EH (cell line): ENCODE measurements at regions not wholly inside any gene's neighbourhood (a gene's known extent, or its start where the extent isn't known, plus 50 kb on each side); places are given as distances from the start of the nearest gene placed in this dataset.

Experiments
- DNase-seq: peaks from one replicate; pipeline ENCODE4 v3.0.0-alpha.2; 2015; ENCODE audit warnings: low read depth

DNA sequence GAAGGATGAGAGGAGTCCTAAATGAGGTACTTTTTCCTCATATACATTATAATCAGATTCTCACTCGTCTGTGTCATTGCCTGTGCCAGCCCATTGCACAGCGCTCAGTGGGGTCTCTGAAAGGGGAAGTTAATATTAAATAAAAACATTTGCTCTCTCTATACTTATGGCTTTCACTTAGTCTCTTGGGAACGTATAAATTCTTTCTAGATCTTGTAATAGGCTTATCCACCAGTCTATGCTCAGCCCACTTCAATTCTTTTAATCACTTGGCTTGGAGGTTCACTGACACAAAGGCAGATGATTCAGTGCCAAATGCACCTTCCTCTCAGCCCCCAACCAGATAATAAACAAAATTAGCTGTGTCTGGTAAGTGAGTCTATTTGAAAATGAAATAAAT is 164.3 kb upstream of the OGFRL1 start:
- DNase-seq, result no peak

- DNase-seq, result no peak
Observed at GRCh38 chr6:71125216-71125615, 163.4 kb upstream of the OGFRL1 start.

GRCh38 chr6:71126506-71126905 is 162.1 kb upstream of the OGFRL1 start:
- DNase-seq, result no peak

- no peak for DNase-seq
Observed at GRCh38 chr6:71127374-71127773, 161.2 kb upstream of the OGFRL1 start.

- no peak for DNase-seq
Observed at GRCh38 chr6:71130277-71130676, 158.3 kb upstream of the OGFRL1 start.

GRCh38 chr6:71134929-71135642 is 153.5 kb upstream of the OGFRL1 start:
- DNase-seq, result no peak

- DNase-seq, result no peak
Observed at GRCh38 chr6:71137973-71138372, 150.6 kb upstream of the OGFRL1 start.

- DNase-seq, result no peak
Observed at GRCh38 chr6:71138376-71138775, 150.2 kb upstream of the OGFRL1 start.

DNA sequence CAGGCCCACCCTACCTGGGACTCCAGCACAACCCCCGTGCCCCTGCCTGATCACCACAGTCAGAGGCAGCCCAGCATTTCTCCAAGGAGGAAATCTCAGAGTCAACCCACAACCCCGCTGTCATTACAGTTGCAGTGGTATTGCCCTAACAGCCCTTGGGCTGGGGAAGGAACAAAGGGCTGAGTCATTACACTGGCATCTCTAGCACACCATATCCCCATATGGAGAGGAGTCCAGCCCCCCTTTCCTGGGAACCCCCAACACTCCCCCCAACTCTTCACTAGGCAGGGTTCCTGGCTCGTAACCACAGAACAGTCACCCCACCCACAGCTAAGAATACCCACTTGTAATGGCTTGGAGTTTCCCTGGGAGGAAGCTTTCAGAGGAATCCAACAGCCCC is 149.4 kb upstream of the OGFRL1 start:
- peak; percentile 38 for DNase-seq

DNA sequence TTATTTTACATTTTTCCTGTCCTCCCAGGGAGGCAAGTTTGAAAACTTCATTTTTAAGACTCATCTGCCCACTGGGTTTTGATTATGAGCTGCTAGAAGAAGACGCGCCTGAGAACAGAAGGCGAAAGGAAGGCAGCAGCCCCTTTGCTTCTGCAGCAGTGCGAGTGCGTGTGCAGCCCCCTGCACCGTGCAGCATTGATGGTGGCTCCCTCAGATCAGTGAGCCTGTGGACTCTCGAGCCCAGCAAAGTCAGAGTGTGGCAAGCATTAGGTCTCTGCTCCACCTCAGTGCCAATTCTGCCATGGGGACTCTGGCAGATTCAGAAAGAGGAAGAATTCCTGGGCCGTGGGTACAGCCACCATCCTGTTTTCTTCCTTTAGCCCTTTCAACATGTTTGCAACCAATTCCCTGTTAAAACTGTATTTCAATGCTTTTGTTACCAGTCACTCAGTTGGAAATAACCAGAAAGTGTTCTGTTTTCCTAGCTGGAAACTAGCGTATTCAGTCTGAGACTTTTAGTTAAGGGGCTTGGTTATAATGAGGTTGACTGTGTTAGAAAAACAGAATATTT is 134.8 kb upstream of the OGFRL1 start:
- no peak for DNase-seq

- no peak for DNase-seq
Observed at GRCh38 chr6:71157345-71157744, 131.3 kb upstream of the OGFRL1 start.

- DNase-seq, result no peak
Observed at GRCh38 chr6:71164890-71165289, 123.7 kb upstream of the OGFRL1 start.

DNA sequence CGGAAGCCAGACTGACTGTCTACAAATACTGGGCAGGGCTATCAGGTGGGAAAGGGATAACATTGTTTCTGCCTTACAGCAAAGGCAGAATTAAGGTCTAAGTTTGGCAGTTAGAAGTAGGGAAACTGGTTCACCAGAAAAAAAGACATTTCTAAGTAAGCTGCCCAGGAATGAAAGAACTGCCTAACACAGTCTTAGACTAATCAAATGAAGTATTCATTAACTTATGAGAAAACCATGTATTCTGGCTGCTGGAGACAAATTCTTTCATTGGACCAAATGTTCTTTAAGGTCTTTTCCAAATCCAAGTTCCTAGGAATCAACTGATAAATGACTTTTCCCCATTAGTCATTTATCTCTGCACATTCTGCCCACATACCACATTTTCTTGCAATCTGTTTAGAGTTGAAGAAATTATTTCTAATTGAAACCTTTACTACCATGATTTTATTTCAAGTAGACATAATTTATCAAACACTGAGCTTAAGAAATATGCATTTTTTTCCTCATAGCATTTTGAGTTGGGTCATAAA is 120.3 kb upstream of the OGFRL1 start:
- no peak for DNase-seq

DNA sequence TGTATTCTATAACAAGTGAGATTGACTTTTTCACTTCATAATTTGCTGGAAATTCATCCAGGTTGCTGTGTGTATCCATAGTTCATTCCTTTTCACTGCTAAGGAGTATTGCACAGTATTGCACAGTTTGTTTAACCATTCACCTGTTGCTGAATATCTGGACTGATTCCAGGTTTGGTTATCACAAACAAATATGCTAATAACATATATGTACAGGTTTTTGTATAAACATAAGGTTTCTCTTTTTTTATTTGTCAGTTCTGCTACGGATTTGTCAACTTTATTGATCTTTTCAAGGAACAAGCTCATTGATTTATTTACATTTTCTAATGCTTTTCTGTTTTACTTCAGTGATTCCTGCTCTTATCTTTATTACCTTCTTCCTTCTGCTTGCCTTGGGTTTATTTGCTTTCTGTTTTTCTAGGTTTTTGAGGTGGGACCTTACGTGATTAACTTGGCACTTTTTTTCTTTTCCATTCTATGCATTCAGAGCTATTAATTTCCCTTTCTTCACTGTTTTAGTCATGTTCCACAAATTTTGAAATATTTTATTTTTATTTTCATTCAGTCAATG is 117.0 kb upstream of the OGFRL1 start:
- no peak for DNase-seq

DNA sequence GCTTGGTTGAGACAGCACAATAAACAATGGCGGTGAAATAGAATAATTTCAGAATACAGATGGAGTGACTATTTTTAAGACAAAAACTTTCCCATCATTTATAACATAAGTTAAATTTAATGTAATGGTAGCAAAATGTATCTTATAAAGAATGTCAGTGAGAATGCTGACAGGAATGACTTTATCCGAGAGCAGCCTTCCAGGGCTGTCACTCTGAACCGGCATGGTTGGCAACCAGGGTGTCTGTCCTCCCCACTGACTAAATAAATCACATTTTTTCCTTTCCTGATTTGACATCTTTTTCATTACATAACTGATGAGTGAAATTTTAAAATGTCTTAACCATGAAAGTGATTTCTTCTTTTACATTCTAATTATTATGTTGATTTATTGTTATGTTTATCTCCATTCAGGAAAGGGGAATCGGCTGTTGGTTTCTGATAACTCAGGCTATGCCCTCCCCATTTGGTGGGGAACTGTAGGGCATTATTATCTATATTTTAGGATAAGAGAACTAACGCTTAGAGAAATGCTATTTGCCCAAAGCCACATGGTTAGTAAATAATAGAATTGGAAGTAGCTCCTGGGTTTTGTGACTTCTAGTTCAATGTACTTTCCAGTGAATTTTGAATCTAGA is 109.2 kb upstream of the OGFRL1 start:
- DNase-seq, result no peak

GRCh38 chr6:71181565-71181964 is 107.0 kb upstream of the OGFRL1 start:
- DNase-seq, result peak; percentile 92

DNA sequence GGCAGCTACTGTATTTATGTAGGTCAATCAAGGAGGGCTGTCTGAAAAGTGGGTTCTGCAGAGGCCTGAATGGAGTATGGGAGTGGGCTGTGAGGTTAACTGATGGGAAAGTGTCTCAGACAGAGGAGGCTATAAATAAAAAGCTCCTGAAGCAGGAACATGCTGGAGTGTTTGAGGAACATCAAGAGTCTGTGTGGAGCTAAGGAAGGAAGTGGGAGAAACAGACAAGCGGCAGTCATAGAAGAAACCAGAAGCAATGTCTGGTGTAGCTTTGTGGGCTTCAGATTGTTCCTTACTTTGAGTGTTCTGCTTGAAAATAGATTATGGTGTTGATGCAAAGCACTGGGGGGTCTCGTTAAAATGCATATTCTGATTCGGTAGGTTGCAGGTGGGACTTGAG is 101.5 kb upstream of the OGFRL1 start:
- no peak for DNase-seq

GRCh38 chr6:71190809-71191208 is 97.8 kb upstream of the OGFRL1 start:
- peak; percentile 59 for DNase-seq

GRCh38 chr6:71194724-71195123 is 93.9 kb upstream of the OGFRL1 start:
- DNase-seq, result peak; percentile 88

DNA sequence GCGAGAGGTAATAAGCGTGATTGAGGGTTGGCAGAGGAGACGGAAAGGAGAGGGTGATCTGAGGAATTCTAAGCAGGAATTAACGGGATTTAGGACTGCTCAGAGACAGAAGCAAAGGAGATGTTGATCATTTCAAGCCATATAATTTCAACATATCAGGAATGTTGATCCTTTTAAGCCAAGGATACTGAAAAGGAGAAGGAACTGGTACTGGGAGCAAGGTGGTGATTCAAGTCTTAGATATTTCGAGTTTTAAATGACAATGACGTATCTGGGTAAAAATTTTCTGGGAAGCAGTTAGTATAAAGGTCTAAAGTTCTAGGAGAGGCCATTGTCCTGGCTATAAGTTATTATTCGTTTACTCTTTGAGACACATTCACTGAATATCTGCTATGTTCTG is 91.3 kb upstream of the OGFRL1 start:
- DNase-seq, result peak; percentile 86

GRCh38 chr6:71197780-71198179 is 90.8 kb upstream of the OGFRL1 start:
- DNase-seq, result peak; percentile 61

DNA sequence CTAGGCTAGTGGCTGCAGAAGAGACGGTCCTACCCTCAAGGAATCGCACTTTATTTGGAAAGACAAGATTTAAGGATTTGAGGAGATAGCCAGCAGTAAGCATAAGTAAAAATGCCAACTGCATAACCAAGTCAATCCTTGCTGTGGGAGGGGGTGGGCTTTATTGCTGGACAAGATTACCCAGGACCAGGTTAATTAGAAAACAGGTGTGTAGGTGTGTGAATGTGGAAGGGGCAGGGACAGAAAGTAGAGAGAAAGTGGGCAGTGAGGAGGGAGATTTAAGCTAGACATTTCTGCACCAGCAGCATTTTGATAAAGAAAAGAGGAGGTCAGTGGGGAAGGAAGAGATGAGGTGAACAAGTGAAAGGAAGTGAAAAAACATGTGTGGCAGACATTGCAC is 89.7 kb upstream of the OGFRL1 start:
- no peak for DNase-seq

DNA sequence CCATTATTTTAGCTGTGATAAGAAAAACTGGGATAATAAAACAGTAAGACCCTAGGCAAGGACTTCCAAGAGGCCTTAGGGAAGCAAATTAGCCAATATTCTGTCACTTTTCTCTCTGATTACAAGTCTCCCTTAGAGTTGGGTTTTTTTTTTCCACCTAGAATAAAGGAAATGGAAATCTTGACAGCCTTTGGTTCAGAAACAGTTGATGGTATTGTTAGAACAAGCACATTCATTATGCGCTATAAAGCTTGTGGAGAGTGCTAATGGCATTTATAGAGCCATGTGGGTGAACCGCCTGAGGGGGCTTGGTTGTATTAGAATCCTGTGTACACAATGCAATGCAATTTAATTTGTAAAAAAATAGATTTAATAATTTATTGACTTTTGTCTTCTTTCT is 88.9 kb upstream of the OGFRL1 start:
- DNase-seq, result no peak
